ENCODE measurements at regions not wholly inside any gene's neighbourhood (a gene's known extent, or its start where the extent isn't known, plus 50 kb on each side); places are given as distances from the start of the nearest gene placed in this dataset.

DNA sequence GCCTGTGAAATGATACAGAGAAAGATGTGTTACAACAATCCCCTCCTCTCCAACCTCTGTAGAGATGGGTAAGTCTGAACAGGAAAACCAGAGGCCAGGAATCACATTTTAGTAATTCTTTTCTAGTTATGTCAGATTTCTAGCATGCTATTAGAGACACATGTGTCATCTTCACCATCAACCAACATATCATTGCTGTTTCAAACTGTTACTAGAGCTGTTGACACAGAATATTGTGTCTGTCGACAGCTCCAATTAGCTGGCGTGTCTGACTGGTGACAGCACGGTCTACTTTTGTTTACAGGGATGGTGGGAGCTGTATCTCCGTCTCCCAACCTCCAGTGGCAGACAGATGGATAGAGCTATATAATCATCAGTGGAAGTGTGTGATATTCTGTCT, 393.2 kb downstream of the SOX2 start:
- Histone ChIP-seq H3K27me3 (ENCODE audit: control insufficient read depth, insufficient read depth, low read length) (no peaks in the 10 kb centered on the region), H2BK5ac (ENCODE audit: low read depth, low read length, poor library complexity, severe bottlenecking) (no peak overlapping the region), H3K79me1 (ENCODE audit: low read depth in 1 of 2, low read length in 2 of 2) (no peaks in the 10 kb centered on the region), H2AK5ac (ENCODE audit: low read depth, low read length) (no peak overlapping the region), H2BK120ac (ENCODE audit: low read depth, low read length) (no peak overlapping the region), H3K18ac (ENCODE audit: low read depth, low read length) (no peak overlapping the region), H3K9me3 (ENCODE audit: control insufficient read depth, insufficient read depth, low read length) (peaks cover 7% of the 10 kb centered on the region), H2AFZ (replicated peaks; ENCODE audit: low read length, poor library complexity) (no peak overlapping the region), H4K20me1 (ENCODE audit: insufficient read depth, low read length) (no peaks in the 10 kb centered on the region), H3K9ac (ENCODE audit: low read depth, low read length) (no peak overlapping the region), H4K5ac (ENCODE audit: low read depth, low read length) (no peak overlapping the region), H3K14ac (replicated peaks; ENCODE audit: low read depth, low read length) (no peak overlapping the region), H2BK20ac (ENCODE audit: low read depth, low read length) (no peak overlapping the region), H3K27ac (ENCODE audit: insufficient read depth, low read length) (no peak overlapping the region), H3K4me1 (ENCODE audit: control insufficient read depth, insufficient read depth, low read length) (no peaks in the 10 kb centered on the region), H4K91ac (ENCODE audit: insufficient read depth, low read depth, low read length) (no peak overlapping the region), H3K4me2 (ENCODE audit: low read depth, low read length) (no peak overlapping the region), H2AK9ac (replicated peaks; ENCODE audit: low read depth, low read length, poor library complexity) (no peak overlapping the region), H3K4me3 (ENCODE audit: insufficient read depth, low read depth, low read length) (no peak overlapping the region), H3K36me3 (ENCODE audit: control insufficient read depth, insufficient read depth, low read length) (no peaks in the 10 kb centered on the region), H3K9me1 (ENCODE audit: insufficient read depth, low read length) (no peaks in the 10 kb centered on the region), H3K4ac (ENCODE audit: low read depth, low read length) (no peak overlapping the region), H4K8ac (ENCODE audit: low read depth in 2 of 2, low read length in 2 of 2) (no peak overlapping the region), H2BK15ac (ENCODE audit: low read depth, low read length) (no peak overlapping the region), H3K23ac (ENCODE audit: low read depth, low read length) (no peak overlapping the region), H3K56ac (ENCODE audit: extremely low read depth, insufficient read depth, low read length) (no peak overlapping the region)
- in situ Hi-C loops (cut with MboI; ENCODE audit: low sequenced_read_pairs) = no loop called here
- TF ChIP-seq FOS (IDR thresholded peaks at IDR 0.05; ENCODE audit: low read depth, low read length) = no peak
- no peak for TF ChIP-seq MAZ (IDR thresholded peaks at IDR 0.05; ENCODE audit: borderline replicate concordance, low read depth, low read length)
- no peak for TF ChIP-seq SMC3 (IDR thresholded peaks at IDR 0.05; ENCODE audit: low read depth, low read length)
- no peak for TF ChIP-seq CEBPB (IDR thresholded peaks at IDR 0.05; ENCODE audit: low read depth, low read length)
- no peak for TF ChIP-seq NFE2L2 (IDR thresholded peaks at IDR 0.05; ENCODE audit: low read depth, low read length)
- TF ChIP-seq BHLHE40 (IDR thresholded peaks at IDR 0.05; ENCODE audit: low read depth, low read length) = no peak
- TF ChIP-seq CHD1 (IDR thresholded peaks at IDR 0.05; ENCODE audit: low read depth, low read length) = no peak
- no peak for DNase-seq
- no peak for ATAC-seq (ENCODE audit: low read depth)
- dilution Hi-C loops (cut with HindIII; ENCODE audit: low sequenced_read_pairs, unreplicated experiment) = no loop called here
- intact Hi-C loops (cut with micrococcal nuclease) = no loop called here
- ChIA-PET POLR2A (ENCODE audit: unreplicated experiment) (no interaction called here), CTCF (interaction anchor here (1.4 kb wide), 1 partner anchor 20 kb away, joined by 4 read pairs; no protein-coding TSS in a partner anchor)
- BruUV-seq (replicated peaks) = no TSS peak
- WGBS, 2 experiments (ENCODE audit: extremely low coverage in 2 of 2, insufficient read length in 1 of 2) = no CpG with 5 or more reads among the region's 4 CpGs
